RWPE1 (cell line): ENCODE measurements at regions not wholly inside any gene's neighbourhood (a gene's known extent, or its start where the extent isn't known, plus 50 kb on each side); places are given as distances from the start of the nearest gene placed in this dataset.

Experiments used
- CTCF ChIA-PET: fragments of 350-600 bp; sonication (Branson Sonifier 250); formaldehyde crosslinking; extraction: SDS; loops from one replicate; lab custom pipeline; 2021; lab: Yijun Ruan, JAX
- POLR2A ChIA-PET: fragments of 400-600 bp; formaldehyde crosslinking; extraction: SDS; loops from one replicate; lab custom pipeline; 2020; ENCODE audit warnings: antibody characterized with exemption; ENCODE audit not compliant: low non-redundant PET; lab: Yijun Ruan, JAX
- DNase-seq: peaks from one replicate; pipeline ENCODE4 v3.0.0; 2012; ENCODE audit warnings: low spot score
- H3K27ac ChIP-seq: fragments of 450-650 bp; 2 replicates; pipeline ENCODE4 v1.5.1; 2017
- CTCF ChIP-seq: fragments of 450-650 bp; conservative IDR thresholded peaks from 2 replicates; pipeline ENCODE4 v1.5.1; 2017; ENCODE audit warnings: low read depth, mild to moderate bottlenecking

DNA sequence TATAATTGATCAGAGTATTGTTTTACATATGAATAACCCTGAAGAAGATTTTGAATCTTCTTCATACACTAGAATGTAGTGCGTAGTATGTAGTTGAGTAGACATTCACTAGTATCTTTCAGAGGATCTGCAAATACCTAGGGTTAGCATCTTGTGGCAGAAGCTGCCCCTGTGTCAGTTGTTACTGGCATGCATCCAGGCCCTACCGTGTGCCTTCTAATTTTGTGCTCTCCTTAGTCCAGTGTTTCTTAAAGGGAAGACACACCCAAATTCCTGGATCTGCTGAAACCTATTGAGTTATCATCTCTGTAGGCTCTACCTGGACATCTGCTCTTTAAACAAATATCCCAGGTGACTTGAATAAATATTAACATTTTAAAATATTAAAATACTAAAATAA lies 99.7 kb upstream of the SERTAD2 start:
- no peak for DNase-seq
- CTCF ChIA-PET: no interaction called here
- TF ChIP-seq CTCF: no peak
- H3K27ac ChIP-seq: peak overlapping the region; percentile 77
- POLR2A ChIA-PET: no interaction called here

DNA sequence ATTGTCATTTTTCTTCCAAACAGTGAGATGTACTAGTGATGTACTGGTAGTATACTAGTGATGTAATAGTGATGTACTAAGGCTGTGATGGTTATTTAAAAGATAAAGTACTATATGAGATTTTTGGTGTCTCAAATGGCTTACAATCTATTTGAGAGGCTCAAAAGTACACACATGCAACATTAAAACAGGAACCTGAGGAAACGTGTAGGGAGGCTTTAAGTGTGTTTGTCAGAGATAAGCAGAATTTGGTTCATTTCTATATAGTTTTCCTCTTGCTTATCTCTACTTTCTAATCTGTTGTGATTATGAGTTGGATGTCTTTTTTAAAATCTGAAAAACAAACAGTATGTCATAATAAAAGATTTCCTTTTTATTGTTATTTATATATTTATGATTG lies 100.9 kb upstream of the SERTAD2 start:
- no peak for DNase-seq
- ChIA-PET POLR2A (no interaction called here), CTCF (no interaction called here)
- TF ChIP-seq CTCF: no peak
- H3K27ac ChIP-seq: no peak overlapping the region

- POLR2A ChIA-PET: no interaction called here
- no peak for DNase-seq
- CTCF ChIA-PET: no interaction called here
- no peak for TF ChIP-seq CTCF
- H3K27ac ChIP-seq: no peak overlapping the region
Observed at GRCh38 chr2:64757126-64757525, 103.4 kb upstream of the SERTAD2 start.

DNA sequence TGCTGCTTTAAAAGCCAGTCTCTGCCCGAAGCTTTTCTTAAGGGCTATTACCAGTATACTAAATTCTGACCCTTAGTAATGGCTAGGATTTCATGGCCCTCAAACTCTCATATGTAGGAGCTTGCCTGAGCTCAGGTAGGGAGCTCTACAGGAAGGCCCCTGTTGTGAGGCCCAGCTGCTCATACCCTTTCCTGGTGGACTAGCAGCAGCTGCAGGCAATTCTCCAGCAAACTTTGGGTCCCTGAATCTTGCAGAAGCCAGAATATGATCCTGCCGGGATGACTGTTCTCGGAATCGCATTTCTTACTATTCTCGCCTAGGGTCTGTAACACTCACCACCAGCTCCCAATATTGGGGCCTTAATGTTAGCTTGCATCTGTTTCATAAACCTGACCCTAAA lies 106.4 kb upstream of the SERTAD2 start:
- no peak overlapping the region for H3K27ac ChIP-seq
- no peak for DNase-seq
- POLR2A ChIA-PET: interaction anchor here (0.5 kb wide), 1 partner anchor 10 kb away, joined by 5 read pairs; no protein-coding TSS in a partner anchor
- CTCF ChIA-PET: no interaction called here
- TF ChIP-seq CTCF: no peak

GRCh38 chr2:64762301-64762997 lies 108.7 kb upstream of the SERTAD2 start:
- TF ChIP-seq CTCF: no peak
- CTCF ChIA-PET: interaction anchor here (1.6 kb wide), 1 partner anchor 11 kb away, joined by 4 read pairs; no protein-coding TSS in a partner anchor
- H3K27ac ChIP-seq: no peak overlapping the region
- no peak for DNase-seq
- POLR2A ChIA-PET: interaction anchor here (0.8 kb wide), 1 partner anchor 11 kb away, joined by 3 read pairs; no protein-coding TSS in a partner anchor

DNA sequence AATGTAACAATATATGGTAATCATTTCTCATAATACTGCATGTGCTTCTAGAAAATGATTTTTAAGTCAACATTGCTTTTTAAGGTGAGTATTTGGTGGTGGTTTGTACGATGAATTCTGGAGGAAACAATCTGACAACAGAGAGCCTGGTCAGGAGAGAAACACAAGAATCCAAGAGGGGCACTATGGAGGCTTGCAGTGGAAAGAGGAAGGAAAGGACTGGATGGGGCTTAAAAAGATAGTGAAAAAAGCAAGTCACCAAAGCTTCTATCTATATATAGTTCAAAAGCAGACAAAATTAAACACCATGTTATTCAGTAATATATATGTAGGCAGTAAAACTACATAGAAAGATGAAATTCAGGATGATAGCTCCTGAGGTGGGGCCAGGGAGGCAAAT lies 109.4 kb upstream of the SERTAD2 start:
- ChIA-PET POLR2A (no interaction called here), CTCF (interaction anchor here (1.6 kb wide), 1 partner anchor 12 kb away, joined by 4 read pairs; no protein-coding TSS in a partner anchor)
- TF ChIP-seq CTCF: no peak
- no peak for DNase-seq
- no peak overlapping the region for H3K27ac ChIP-seq
